Neural cell (in vitro differentiated cells): ENCODE measurements at regions not wholly inside any gene's neighbourhood (a gene's known extent, or its start where the extent isn't known, plus 50 kb on each side); places are given as distances from the start of the nearest gene placed in this dataset.

Source experiments
- H2AFZ ChIP-seq: fragments of 200-600, 300-800 bp; sonication (generic), shearing (Covaris generic); 2 replicates; pipeline ENCODE4 v1.6.0; 2014; ENCODE audit warnings: low read depth, mild to moderate bottlenecking, antibody characterized with exemption, low read length, moderate library complexity
- H3F3A ChIP-seq: fragments of 200-600 bp; shearing (Covaris generic); 2 replicates; pipeline ENCODE4 v1.6.1; 2016; ENCODE audit warnings: mild to moderate bottlenecking, moderate library complexity, mixed read lengths, antibody characterized with exemption, low read length; ENCODE audit not compliant: insufficient read depth, poor library complexity, severe bottlenecking
- H3K27ac ChIP-seq: fragments of 200-600, 300-800 bp; sonication (generic), shearing (Covaris generic); 2 replicates; pipeline ENCODE4 v1.5.1; 2014; ENCODE audit warnings: mild to moderate bottlenecking, low read length, moderate library complexity
- H3K27me3 ChIP-seq: fragments of 300-800, 200-600 bp; sonication (generic), shearing (Covaris generic); 2 replicates; pipeline ENCODE4 v1.6.0; 2014; ENCODE audit warnings: mild to moderate bottlenecking, low read depth, low read length, moderate library complexity; ENCODE audit not compliant: insufficient read depth
- H3K36me3 ChIP-seq: fragments of 300-800, 200-600 bp; sonication (generic), shearing (Covaris generic); 2 replicates; pipeline ENCODE4 v1.5.1; 2014; ENCODE audit warnings: mild to moderate bottlenecking, antibody characterized with exemption, low read length, moderate library complexity; ENCODE audit not compliant: insufficient read depth
- H3K4me2 ChIP-seq: fragments of 300-800, 200-600 bp; sonication (generic), shearing (Covaris generic); 2 replicates; pipeline ENCODE4 v1.6.0; 2014; ENCODE audit warnings: mild to moderate bottlenecking, low read length
- H3K4me3 ChIP-seq: fragments of 300-800, 200-600 bp; sonication (generic), shearing (Covaris generic); 2 replicates; pipeline ENCODE4 v1.5.1; 2014; ENCODE audit warnings: mild to moderate bottlenecking, low read length, moderate library complexity
- H3K79me2 ChIP-seq: fragments of 200-600 bp; shearing (Covaris generic); replicated peaks from 2 replicates; pipeline ENCODE4 v1.6.0; 2014; ENCODE audit warnings: mild to moderate bottlenecking, low read length, moderate library complexity; ENCODE audit not compliant: insufficient read depth
- H3K9ac ChIP-seq: fragments of 300-800, 200-600 bp; sonication (generic), shearing (Covaris generic); 2 replicates; pipeline ENCODE4 v1.6.1; 2016; ENCODE audit warnings: mild to moderate bottlenecking, low read length, mixed read lengths
- H3K9me2 ChIP-seq: fragments of 200-600 bp; shearing (Covaris generic); 2 replicates; pipeline ENCODE4 v1.6.1; 2016; ENCODE audit warnings: mild to moderate bottlenecking, low read length, mixed read lengths; ENCODE audit not compliant: insufficient read depth
- H3K9me3 ChIP-seq: fragments of 200-600, 300-800 bp; sonication (generic), shearing (Covaris generic); 2 replicates; pipeline ENCODE4 v1.6.1; 2016; ENCODE audit warnings: mild to moderate bottlenecking, mixed run types, low read length, moderate library complexity, mixed read lengths
- H4K20me1 ChIP-seq: fragments of 200-600 bp; shearing (Covaris generic); 2 replicates; pipeline ENCODE4 v1.6.1; 2016; ENCODE audit warnings: mild to moderate bottlenecking, mixed run types; ENCODE audit not compliant: insufficient read depth
- EP300 ChIP-seq: fragments of 450-650 bp; conservative IDR thresholded peaks from 2 replicates; pipeline ENCODE4 v1.6.1; 2014; ENCODE audit warnings: antibody characterized with exemption, mild to moderate bottlenecking, moderate library complexity; ENCODE audit not compliant: poor library complexity, severe bottlenecking
- EZH2 ChIP-seq: fragments of 200-600, 300-800 bp; shearing (Covaris generic), sonication (generic); IDR thresholded peaks from 2 replicates; pipeline ENCODE4 v1.6.1; 2014; ENCODE audit warnings: antibody characterized with exemption, low read length, borderline replicate concordance, mild to moderate bottlenecking; ENCODE audit not compliant: insufficient read depth, poor library complexity, severe bottlenecking
- MXI1 ChIP-seq: fragments of 450-650 bp; conservative IDR thresholded peaks from 2 replicates; pipeline ENCODE4 v1.6.1; 2014; ENCODE audit warnings: antibody characterized with exemption, mild to moderate bottlenecking; ENCODE audit not compliant: poor library complexity, severe bottlenecking
- POLR2AphosphoS5 ChIP-seq: IDR thresholded peaks from 2 replicates; pipeline ENCODE4 v1.6.1; 2012
- RAD21 ChIP-seq: fragments of 450-650 bp; conservative IDR thresholded peaks from 2 replicates; pipeline ENCODE4 v1.6.1; 2014; ENCODE audit warnings: antibody characterized with exemption, mild to moderate bottlenecking, moderate library complexity
- SMC3 ChIP-seq: fragments of 450-650 bp; conservative IDR thresholded peaks from 2 replicates; pipeline ENCODE4 v1.6.1; 2014; ENCODE audit warnings: antibody characterized with exemption, mild to moderate bottlenecking, moderate library complexity; ENCODE audit not compliant: poor library complexity
- TAF1 ChIP-seq: IDR thresholded peaks from 2 replicates; pipeline ENCODE4 v1.6.1; 2012; ENCODE audit warnings: low read depth
- TF ChIP-seq, protein P1 (sequence below): IDR thresholded peaks from 2 replicates; pipeline ENCODE4 v1.6.1; 2012; ENCODE audit warnings: borderline replicate concordance
- TF ChIP-seq, protein P2 (sequence below): fragments of 450-650 bp; IDR thresholded peaks from 2 replicates; pipeline ENCODE4 v1.5.1; 2014; ENCODE audit warnings: antibody characterized with exemption, mild to moderate bottlenecking, moderate library complexity; ENCODE audit not compliant: poor library complexity, severe bottlenecking

GRCh38 chr14:42149609-42150261, 543.1 kb downstream of the LRFN5 start:
- Histone ChIP-seq H3K9ac (no peak overlapping the region), H3K9me2 (no peaks in the 10 kb centered on the region), H3K79me2 (no peaks in the 10 kb centered on the region), H3K36me3 (no peaks in the 10 kb centered on the region), H2AFZ (no peak overlapping the region), H3K4me3 (no peak overlapping the region), H3K27me3 (no peaks in the 10 kb centered on the region), H3K9me3 (no peaks in the 10 kb centered on the region), H4K20me1 (no peaks in the 10 kb centered on the region), H3K27ac (no peak overlapping the region), H3F3A (no peaks in the 10 kb centered on the region), H3K4me2 (no peak overlapping the region)
- TF ChIP-seq SMC3 (no peak), MXI1 (no peak), RAD21 (no peak), EZH2 (no peak)
- TF ChIP-seq, protein P1, sequence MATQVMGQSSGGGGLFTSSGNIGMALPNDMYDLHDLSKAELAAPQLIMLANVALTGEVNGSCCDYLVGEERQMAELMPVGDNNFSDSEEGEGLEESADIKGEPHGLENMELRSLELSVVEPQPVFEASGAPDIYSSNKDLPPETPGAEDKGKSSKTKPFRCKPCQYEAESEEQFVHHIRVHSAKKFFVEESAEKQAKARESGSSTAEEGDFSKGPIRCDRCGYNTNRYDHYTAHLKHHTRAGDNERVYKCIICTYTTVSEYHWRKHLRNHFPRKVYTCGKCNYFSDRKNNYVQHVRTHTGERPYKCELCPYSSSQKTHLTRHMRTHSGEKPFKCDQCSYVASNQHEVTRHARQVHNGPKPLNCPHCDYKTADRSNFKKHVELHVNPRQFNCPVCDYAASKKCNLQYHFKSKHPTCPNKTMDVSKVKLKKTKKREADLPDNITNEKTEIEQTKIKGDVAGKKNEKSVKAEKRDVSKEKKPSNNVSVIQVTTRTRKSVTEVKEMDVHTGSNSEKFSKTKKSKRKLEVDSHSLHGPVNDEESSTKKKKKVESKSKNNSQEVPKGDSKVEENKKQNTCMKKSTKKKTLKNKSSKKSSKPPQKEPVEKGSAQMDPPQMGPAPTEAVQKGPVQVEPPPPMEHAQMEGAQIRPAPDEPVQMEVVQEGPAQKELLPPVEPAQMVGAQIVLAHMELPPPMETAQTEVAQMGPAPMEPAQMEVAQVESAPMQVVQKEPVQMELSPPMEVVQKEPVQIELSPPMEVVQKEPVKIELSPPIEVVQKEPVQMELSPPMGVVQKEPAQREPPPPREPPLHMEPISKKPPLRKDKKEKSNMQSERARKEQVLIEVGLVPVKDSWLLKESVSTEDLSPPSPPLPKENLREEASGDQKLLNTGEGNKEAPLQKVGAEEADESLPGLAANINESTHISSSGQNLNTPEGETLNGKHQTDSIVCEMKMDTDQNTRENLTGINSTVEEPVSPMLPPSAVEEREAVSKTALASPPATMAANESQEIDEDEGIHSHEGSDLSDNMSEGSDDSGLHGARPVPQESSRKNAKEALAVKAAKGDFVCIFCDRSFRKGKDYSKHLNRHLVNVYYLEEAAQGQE, result no peak
- TF ChIP-seq, protein P2, sequence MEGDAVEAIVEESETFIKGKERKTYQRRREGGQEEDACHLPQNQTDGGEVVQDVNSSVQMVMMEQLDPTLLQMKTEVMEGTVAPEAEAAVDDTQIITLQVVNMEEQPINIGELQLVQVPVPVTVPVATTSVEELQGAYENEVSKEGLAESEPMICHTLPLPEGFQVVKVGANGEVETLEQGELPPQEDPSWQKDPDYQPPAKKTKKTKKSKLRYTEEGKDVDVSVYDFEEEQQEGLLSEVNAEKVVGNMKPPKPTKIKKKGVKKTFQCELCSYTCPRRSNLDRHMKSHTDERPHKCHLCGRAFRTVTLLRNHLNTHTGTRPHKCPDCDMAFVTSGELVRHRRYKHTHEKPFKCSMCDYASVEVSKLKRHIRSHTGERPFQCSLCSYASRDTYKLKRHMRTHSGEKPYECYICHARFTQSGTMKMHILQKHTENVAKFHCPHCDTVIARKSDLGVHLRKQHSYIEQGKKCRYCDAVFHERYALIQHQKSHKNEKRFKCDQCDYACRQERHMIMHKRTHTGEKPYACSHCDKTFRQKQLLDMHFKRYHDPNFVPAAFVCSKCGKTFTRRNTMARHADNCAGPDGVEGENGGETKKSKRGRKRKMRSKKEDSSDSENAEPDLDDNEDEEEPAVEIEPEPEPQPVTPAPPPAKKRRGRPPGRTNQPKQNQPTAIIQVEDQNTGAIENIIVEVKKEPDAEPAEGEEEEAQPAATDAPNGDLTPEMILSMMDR, result no peak

- no peak overlapping the region for H3K9ac ChIP-seq
- no peak overlapping the region for H2AFZ ChIP-seq
Observed at GRCh38 chr14:42145766-42146165, 539.1 kb downstream of the LRFN5 start.

More at GRCh38 chr14:42145766-42146165, 539.1 kb downstream of the LRFN5 start:
- H3K9me2 ChIP-seq, result no peaks in the 10 kb centered on the region
- no peaks in the 10 kb centered on the region for H3K27me3 ChIP-seq
- TF ChIP-seq MXI1 (no peak), RAD21 (no peak), EZH2 (no peak), SMC3 (no peak), EP300 (no peak), TAF1 (no peak), POLR2AphosphoS5 (no peak)
- TF ChIP-seq, protein P2, result no peak
- TF ChIP-seq, protein P1, result no peak
- no peaks in the 10 kb centered on the region for H3F3A ChIP-seq
- no peak overlapping the region for H3K4me2 ChIP-seq
- no peak overlapping the region for H3K4me3 ChIP-seq
- H3K36me3 ChIP-seq, result no peaks in the 10 kb centered on the region
- H3K79me2 ChIP-seq, result no peaks in the 10 kb centered on the region
- no peak overlapping the region for H3K27ac ChIP-seq
- no peaks in the 10 kb centered on the region for H4K20me1 ChIP-seq
- no peaks in the 10 kb centered on the region for H3K9me3 ChIP-seq
